Cerebellar cortex (tissue), 1 donor: ENCODE measurements at regions not wholly inside any gene's neighbourhood (a gene's known extent, or its start where the extent isn't known, plus 50 kb on each side); places are given as distances from the start of the nearest gene placed in this dataset.
"Not testable (repeated sequence)": the region's sequence is repeated elsewhere in the genome, so short reads cannot be mapped to it uniquely, and the experiment has no call there.

ENCODE experiments used
- DNase-seq: peaks from one replicate; pipeline ENCODE4 v3.0.0-alpha.2; 2015; ENCODE audit warnings: low spot score

DNA sequence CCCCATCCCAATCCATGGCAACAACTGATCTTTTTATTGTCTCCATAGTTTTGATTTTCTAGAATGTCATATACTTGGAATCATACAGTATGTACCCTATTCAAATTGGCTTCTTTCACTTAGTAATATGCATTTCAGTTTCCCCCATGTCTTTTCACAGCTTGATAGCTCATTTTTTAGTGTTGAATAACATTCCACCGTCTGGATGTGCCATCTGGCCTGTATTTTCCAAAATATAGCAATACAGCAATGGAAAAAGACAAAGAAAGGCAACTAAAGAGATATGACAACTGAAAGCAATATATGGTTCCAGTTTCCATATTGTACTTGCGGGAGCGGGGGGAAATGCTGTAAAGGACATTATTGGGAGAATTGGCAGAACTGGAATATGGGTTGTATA is 166.4 kb upstream of the NT5E start:
- DNase-seq = peak; percentile 33

DNA sequence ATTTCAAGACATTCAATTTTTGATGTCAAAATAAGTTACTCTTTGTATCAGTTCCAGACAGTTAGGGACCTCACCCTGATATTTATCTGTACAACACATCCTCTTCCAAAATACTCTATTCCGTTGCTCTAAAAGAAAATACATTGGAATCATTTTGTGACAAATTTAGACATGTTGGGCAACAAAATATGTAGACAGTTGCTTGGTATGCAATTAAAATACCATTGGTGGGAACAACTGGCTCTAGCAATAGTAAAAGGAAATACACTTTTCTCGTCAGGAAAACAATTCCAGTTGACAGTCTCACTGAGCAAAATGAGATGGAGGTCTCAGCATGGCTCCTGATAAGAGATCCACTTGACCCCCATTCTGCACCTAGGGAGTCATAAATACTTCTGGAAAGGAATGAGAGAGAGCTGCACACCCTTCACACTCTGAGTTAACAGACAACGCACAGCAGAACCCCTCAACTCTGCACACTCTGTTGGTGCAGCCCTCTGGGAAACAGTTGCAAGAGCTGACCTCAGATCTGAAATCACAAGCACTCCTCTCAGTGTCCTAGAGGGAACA is 171.3 kb upstream of the NT5E start:
- no peak for DNase-seq

DNA sequence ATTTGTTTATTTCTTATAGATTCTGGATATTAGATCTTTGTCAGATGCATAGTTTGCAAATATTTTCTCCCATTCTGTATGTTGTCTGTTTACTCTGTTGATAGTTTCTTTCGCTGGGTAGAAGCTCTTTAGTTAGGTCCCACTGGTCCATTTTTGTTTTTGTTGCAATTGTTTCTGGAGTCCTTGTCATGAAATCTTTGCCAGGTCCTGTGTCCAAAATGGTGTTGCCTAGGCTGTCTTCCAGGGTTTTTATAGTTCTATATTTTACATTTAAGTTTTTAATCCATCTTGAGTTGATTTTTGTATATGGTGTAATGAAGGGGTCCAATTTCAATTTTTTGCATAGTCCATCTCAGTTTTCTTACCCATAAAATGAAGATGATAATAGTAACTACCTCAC is 173.9 kb upstream of the NT5E start:
- not testable (repeated sequence) for DNase-seq

DNA sequence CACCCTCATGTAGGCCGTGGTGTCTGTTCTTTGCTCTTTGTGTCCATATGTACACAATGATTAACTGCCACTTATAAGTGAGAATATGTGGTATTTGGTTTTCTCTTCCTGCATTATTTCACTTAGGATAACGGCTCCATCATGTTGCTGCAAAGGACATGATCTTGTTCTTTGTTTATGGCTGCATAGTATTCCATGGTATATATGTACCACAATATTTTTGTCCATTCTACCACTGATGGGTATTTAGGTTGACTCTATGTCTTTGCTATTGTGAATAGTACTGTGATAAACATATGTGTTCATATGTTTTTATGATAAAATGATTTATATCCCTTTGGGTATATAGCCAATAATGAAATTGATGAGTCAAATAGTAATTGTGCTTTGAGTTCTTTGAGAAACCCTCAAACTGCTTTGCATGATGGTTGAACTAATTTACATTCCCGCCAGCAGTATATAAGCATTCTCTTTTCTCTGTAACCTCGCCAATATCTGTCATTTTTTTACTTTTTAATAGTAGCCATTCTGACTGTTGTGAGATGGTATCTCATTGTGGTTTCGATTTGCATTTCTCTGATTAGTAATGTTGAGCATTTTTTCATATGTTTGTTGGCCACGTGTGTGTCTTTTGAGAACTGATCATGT is 174.4 kb upstream of the NT5E start:
- no peak for DNase-seq

DNA sequence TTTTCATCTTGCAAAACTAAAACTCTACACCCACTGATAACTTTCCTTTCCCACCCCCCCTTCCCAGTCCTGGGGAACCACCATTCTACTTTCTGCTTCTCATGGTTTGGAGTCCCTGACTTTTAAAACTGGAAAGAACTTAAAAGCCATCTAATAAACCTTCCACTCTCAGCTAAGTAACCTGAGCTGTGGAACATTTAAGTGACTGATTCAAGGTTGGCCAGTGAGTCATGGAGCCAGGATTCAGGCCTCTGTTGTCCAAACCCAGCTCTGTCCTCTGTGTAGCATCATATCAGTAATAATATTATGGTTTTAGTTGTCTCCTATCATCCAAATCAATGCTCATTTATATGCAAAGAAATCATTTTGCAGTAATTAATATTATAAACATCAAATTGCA is 176.0 kb upstream of the NT5E start:
- DNase-seq = no peak

DNA sequence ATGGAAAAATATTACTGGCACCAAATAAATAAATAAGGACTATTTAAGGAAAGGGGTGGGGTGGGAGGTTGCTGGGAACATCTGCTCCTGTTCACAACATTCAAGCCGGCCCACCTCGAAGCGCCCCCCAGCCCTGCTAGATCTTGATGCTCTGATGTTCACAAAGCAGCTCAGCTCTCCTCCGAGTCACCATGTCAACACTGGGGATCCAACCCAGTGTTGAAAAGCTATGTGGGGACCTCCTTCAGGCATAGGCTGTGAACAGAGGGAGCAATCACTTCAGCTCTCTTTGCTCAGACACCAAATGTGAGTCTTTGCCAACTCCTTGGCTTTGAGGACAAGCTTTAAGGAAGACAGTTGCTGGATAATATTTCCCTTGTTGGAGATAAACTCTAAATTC is 176.8 kb upstream of the NT5E start:
- DNase-seq = no peak

DNA sequence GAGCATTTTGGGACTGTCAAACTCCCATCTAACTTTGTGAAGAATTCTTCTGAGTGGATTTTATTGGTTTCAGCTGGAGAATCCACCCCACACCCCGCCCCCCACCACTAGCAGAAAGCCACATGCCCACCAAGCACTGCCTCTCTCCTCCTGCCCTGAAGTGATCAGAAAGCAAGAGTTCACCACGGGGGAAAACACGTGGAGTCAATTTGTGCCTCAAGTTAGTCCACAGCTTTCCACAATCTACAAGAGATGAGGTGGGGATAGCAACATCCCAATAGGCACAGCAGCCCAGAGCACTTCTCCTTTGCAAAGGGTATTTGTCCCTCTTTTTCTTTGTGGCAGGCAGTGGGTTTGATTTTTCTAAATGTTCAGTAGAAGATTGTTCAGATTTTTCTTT is 177.3 kb upstream of the NT5E start:
- DNase-seq = no peak

DNA sequence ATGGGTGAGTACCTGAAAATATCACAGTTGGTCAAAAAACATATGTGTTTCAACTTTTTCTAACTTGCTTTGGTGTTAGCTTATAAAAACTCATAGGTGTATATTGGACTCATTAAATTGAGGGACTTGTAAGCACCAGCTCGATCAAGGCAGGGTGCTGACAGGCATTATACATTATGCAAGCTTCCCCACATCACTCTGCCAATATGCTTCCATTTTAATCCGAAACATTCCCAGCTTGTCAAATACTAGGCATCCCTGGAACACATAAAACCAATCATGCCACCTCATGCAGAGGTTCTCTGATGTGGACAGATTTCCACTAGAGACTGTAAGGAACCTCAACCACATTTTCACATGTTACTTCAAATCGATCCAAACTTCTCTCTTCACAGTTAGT is 187.3 kb upstream of the NT5E start:
- DNase-seq = no peak

DNA sequence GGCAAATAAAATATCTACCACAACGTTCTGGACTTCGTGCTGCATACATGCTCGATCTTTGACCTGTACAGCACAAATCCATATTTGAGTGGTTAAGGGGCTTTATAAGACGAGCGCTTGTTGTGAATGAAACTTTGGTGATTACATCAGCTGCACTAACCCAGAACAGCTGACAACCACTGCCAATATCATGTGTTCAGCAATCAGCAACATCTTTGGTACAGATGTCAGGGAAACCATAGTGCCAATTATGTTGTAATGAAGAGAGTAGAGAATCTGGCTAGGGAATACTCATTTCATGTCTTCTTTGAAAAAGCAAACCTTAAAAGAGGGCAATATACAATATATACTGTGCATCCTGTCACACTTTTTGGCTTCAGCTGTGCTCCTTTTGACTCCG is 188.6 kb upstream of the NT5E start:
- no peak for DNase-seq

DNA sequence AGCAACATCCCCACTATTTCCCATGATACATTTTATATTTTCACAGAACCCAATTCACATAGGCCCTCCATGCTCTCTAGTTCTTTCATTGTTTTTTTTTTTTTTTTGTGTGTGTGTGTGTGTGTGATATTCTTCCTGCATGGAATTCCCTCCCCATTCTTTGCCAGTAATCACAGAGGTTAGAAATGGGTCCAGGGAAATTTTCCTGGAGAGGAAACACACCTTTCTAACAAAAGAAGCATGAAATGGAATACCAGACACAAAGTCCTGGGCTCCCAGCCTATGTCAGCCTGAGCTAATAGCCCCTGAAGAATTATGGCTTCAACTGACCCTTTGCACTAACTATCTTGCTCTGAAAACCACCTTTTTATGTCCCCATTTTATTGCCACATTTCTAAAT is 194.2 kb upstream of the NT5E start:
- DNase-seq = no peak

DNA sequence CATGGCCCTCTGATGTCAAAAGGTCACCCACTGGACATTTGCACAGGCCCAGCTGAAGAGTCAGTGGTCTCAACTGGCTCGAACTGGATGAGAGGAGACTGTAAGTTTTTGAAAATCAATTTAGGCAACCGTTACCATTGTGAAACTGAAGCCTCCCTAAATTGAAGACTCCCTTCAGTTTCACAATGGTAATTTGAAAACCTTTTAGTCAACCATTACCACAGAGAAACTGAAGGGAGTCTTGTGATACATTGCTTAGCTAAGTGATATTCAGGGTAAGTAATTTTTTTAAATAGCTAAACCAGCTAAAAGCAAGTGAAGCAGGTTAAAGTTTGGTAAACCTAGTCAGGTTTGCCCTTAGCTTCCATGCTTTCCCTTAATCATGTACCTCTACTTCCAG is 197.3 kb upstream of the NT5E start:
- no peak for DNase-seq

DNA sequence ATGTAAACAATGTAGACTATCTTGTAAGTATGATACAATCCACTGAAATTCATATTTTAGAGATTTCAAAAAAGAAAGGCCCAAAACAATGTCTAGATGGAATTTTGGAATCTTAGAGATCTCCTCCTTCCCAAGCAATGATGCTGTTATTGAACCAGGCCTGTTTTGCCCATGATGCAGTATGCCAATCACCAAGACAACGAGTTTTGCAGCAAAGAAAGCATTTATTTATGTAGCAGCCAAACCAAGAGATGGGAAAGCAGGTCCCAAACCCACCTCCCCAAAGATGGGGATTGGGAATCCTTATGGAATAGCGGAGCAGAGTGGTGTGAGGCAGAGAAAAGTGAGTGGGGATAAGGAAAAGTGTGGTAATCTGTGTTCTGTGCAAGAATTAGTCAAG is 197.8 kb upstream of the NT5E start:
- DNase-seq = no peak

DNA sequence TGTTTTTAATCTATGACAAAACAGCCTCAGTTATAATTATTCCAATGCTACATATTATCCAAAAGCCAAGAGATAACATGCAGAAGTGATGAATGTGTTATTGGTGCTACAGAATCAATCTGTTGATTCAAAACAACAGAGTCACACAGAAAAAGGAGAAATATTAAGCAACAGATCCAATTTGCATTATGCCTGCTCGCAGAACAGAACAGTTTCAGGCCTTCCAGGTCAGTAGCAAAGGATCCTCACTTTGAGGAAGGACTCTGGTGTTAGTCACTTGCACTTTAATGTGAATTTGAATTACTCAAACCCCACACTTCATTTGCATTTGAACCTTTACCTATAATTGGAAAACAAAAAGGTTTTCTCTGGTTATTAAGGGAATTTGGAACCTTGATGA is 198.6 kb upstream of the NT5E start:
- no peak for DNase-seq

DNA sequence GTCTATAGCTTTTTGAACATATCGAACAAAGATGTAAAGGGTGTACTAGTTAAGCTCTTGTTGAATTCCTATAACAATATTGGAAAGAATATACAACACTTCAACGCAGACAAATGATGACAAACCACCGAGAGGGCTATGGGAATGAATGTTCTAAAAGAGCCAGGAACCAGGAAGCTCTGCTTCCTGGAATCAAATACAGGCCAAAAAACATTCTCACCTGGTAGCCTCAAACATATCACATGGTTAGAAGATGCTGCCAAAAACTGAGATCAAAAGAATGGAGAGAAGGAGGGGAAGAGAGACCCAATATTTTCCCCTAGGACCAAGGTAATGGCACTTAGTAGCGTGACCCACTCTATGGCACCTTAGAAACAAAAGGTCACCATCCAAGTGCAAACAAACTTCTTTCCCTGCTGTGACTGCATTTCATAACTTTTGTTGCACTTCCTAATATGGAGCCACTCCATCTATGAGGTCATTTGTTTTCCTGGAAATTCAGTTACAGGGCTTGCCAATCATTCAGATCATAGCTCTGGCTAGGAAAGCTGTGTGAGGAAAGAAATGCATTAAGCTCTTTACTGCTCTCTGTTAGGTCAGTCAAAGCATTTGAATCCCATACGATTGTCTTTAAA is 199.2 kb upstream of the NT5E start:
- no peak for DNase-seq

DNA sequence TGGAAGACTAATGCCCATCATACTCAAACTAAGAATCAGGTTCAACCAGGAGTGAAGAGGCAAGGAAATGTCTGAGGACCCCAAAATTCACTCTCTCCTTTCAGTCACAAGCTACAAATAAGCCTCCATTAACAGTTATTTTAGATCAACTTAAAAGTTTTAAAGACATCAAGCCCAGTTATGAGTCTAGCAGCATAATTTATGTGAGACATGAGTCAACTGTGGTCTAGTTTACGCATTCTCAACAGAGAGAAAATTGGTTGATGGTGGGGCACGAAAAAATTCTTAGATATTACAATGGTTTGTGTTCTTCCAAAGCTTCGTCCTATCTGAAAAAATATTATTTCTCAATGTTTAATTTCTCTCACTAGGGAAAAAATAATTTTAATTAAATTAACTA is 204.9 kb upstream of the NT5E start:
- no peak for DNase-seq

DNA sequence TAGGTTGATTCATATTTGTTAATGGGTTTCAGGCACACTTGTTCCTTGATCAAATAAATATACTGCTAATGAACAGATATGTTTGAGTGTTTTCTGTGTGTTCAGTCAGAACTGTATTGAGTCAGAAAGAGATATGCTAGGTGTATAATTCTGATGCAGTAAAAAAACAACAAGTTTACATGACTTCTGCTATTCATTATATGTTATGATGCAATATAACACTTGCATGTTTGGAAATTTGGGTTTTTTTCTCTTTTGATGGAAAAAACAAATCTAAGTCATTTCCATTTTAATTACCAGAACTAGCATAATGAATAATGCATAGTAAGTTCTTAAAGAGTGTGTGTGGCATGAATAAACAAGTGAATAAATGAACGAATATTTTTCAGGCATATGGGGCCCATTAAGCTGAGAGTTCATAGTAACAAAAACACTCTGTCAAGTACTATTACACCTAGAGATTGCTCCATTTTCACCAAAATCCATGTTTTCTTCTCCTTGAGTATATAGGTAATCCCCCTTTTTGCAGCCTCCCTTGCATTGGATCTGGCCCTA is 208.3 kb upstream of the NT5E start:
- no peak for DNase-seq

DNA sequence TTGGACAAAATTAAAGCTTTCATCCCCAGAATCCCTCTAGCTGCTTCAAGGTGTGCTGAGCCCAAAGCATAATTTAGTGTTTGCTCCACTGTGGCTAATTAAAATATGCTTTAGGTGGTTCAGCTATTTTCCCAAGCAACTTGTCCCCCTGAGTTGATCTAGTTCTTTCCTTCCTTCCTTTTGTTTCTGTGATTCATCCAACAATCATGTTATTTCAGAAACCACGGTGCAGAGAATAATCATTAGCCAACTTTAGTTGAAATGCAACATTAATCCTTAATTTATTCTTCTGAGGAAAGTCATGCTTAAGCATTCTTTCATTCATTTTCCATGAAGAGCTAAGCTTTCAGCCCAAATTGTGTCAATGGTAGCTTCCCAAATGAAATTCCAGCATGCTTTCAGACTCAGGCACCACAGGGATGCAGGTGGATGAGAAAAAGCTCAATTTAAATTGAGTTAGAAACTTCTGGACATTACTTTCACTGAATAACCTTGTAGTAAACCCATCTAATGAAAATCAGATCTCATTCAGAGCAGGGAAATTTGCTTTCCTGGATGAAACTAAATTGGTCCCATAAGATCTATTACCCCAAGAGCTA is 209.0 kb upstream of the NT5E start:
- no peak for DNase-seq

DNA sequence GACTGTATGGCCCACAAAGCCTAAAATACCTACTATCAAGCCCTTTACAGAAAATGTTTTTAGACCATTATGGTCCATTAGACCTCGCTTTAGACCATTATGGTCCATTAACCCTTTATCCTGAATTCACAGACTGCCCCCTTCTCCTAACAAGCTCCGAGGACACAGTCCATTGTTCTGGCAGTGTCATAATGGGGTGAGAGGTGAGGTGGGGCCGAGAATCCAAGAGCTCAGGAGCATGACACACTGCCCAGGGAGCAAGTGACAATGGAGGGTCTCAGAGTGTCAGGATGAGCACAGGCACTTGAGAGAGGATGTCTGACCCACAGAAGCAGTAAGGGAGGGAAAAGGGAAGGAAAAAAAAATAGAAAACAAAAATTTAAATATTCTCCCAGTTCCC is 212.4 kb upstream of the NT5E start:
- no peak for DNase-seq

DNA sequence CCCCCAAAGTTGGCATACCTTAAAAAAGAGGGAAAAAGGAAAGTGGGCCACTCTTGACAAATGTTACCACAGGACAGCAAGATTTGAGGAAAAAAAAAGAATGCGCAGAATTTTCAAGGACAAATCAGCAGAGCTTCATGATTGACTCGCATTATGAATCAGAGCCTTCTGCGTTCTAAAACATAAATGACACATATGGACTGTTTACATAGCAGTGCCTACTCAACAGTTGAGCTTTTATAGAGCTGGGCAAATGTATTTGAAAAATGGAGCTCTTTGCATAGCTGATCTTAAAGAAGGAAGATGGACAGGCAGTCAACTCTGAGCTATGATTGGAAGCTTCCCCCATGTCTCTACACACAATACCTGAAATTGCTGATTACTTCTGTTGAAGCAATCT is 213.2 kb upstream of the NT5E start:
- no peak for DNase-seq

DNA sequence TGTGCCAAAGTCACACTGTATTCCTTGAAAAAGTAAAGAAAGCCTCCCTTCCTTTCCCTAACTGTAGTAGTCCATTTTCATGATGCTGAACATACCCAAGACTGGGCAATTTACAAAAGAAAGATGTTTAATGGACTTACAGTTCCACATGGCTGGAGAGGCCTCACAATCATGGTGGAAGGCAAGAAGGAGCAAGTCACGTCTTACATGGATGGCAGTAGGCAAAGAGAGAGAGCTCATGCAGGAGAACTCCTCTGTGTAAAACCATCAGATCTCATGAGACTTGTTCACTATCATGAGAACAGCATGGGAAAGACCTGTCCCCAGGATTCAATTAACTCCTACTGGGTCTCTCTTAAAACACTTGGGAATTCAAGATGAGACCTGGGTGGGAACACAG is 222.5 kb upstream of the NT5E start:
- not testable (repeated sequence) for DNase-seq

DNA sequence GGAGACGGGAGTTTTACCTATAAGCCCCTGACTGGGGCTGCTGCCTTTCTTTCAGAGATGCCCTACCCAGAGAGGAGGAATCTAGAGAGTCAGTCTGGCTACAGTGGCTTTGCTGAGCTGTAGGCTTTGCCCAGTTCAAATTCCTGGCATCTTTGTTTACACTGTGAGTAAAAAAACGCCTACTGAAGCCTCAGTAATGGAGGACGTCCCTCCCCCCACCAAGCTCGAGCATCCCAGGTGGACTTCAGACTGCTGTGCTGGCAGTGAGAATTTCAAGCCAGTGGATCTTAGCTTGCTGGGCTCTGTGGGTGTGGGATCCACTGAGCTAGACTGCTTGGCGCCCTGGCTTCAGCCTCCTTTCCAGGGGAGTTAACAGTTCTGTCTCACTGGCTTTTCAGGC is 237.1 kb upstream of the NT5E start:
- DNase-seq = not testable (repeated sequence)

DNA sequence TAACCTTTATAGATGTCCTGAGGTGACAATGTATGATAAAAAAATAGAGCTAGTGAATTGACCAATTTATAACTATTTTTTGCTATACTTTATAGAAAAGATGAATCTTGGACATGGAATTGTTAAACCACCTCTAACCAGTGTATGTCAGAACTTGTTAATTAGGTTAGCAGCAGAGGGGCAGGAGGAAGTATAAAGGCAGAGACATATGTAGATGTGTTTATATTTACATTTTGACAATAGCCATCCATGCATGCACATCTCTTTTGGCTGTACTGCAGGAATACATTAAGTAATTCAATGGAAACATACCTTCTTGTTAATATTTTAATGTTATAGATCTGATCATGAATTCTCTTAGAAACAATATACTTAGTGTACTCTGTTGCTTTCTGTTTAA is 254.6 kb upstream of the NT5E start:
- no peak for DNase-seq

DNA sequence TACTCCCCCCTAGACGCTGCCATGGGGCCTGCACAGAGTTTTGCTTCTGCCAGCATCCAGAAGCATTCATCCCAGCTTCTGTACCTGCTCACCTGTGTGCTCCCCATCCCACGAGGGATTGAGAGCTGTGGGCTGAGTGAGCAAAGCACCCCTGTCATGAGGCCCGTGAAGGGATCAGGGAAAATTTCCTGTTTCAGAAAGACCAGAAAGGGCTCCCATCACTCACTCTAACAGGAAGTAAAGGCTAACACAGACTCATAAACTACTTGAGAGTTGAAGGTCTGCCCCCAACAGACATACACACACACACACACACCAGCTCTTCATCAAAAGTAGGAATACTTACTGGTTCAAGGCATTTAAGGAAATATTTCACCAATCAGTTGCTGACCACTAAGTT is 256.5 kb upstream of the NT5E start:
- no peak for DNase-seq
